Inferior parietal cortex (tissue), 1 donor: ENCODE measurements at regions not wholly inside any gene's neighbourhood (a gene's known extent, or its start where the extent isn't known, plus 50 kb on each side); places are given as distances from the start of the nearest gene placed in this dataset.

Experiments
- DNase-seq: peaks from one replicate; pipeline ENCODE4 v3.0.0-alpha.2; 2016; ENCODE audit errors: extremely low spot score

GRCh38 chr1:63041660-63042059 lies 257.7 kb downstream of the ATG4C start:
- DNase-seq: no peak

- no peak for DNase-seq
Observed at GRCh38 chr1:63042278-63042677, 258.3 kb downstream of the ATG4C start.

GRCh38 chr1:63046539-63046938 lies 262.6 kb downstream of the ATG4C start:
- no peak for DNase-seq

- no peak for DNase-seq
Observed at GRCh38 chr1:63049135-63049534, 265.2 kb downstream of the ATG4C start.

GRCh38 chr1:63051356-63051755 lies 267.4 kb downstream of the ATG4C start:
- no peak for DNase-seq

- DNase-seq: no peak
Observed at GRCh38 chr1:63051886-63052285, 268.0 kb downstream of the ATG4C start.

GRCh38 chr1:63054184-63054583 lies 268.2 kb upstream of the FOXD3 start:
- DNase-seq: no peak

- DNase-seq: no peak
Observed at GRCh38 chr1:63063367-63063766, 259.0 kb upstream of the FOXD3 start.

GRCh38 chr1:63064135-63064534 lies 258.2 kb upstream of the FOXD3 start:
- no peak for DNase-seq

GRCh38 chr1:63068626-63069025 lies 253.7 kb upstream of the FOXD3 start:
- DNase-seq: no peak

- no peak for DNase-seq
Observed at GRCh38 chr1:63069214-63069613, 253.2 kb upstream of the FOXD3 start.

GRCh38 chr1:63073309-63074306 lies 248.8 kb upstream of the FOXD3 start:
- peak; percentile 27 for DNase-seq

GRCh38 chr1:63074321-63074720 lies 248.0 kb upstream of the FOXD3 start:
- no peak for DNase-seq

- no peak for DNase-seq
Observed at GRCh38 chr1:63082766-63083165, 239.6 kb upstream of the FOXD3 start.

- peak; percentile 36 for DNase-seq
Observed at GRCh38 chr1:63087966-63088365, 234.4 kb upstream of the FOXD3 start.

GRCh38 chr1:63099188-63099587 lies 223.2 kb upstream of the FOXD3 start:
- DNase-seq: no peak

GRCh38 chr1:63101336-63101735 lies 221.0 kb upstream of the FOXD3 start:
- DNase-seq: no peak

- DNase-seq: no peak
Observed at GRCh38 chr1:63103682-63104081, 218.7 kb upstream of the FOXD3 start.

- no peak for DNase-seq
Observed at GRCh38 chr1:63107066-63107465, 215.3 kb upstream of the FOXD3 start.

- DNase-seq: no peak
Observed at GRCh38 chr1:63108206-63108605, 214.2 kb upstream of the FOXD3 start.

- DNase-seq: peak; percentile 21
Observed at GRCh38 chr1:63112155-63112900, 210.0 kb upstream of the FOXD3 start.

- DNase-seq: no peak
Observed at GRCh38 chr1:63115527-63115926, 206.8 kb upstream of the FOXD3 start.

GRCh38 chr1:63116016-63116415 lies 206.4 kb upstream of the FOXD3 start:
- DNase-seq: no peak
